HG03064 (cell line): ENCODE measurements at regions not wholly inside any gene's neighbourhood (a gene's known extent, or its start where the extent isn't known, plus 50 kb on each side); places are given as distances from the start of the nearest gene placed in this dataset.

Experiments used
- ATAC-seq: cut with Tn5 transposase; IDR thresholded peaks from one replicate; pipeline ENCODE4 v1.9.1; 2021; ENCODE audit warnings: low read depth; ENCODE audit not compliant: unreplicated experiment

- no peak for ATAC-seq
Measured at GRCh38 chr5:31137676-31138075, 55.8 kb upstream of the CDH6 start.

- ATAC-seq: no peak
Measured at GRCh38 chr5:31135542-31135941, 57.9 kb upstream of the CDH6 start.

- ATAC-seq: no peak
Measured at GRCh38 chr5:31133488-31133887, 60.0 kb upstream of the CDH6 start.

- no peak for ATAC-seq
Measured at GRCh38 chr5:31131381-31131891, 62.0 kb upstream of the CDH6 start.

GRCh38 chr5:31130676-31131075 is 62.8 kb upstream of the CDH6 start:
- ATAC-seq: no peak

GRCh38 chr5:31124651-31125305 is 68.7 kb upstream of the CDH6 start:
- ATAC-seq: no peak

GRCh38 chr5:31124026-31124425 is 69.5 kb upstream of the CDH6 start:
- ATAC-seq: no peak

- no peak for ATAC-seq
Measured at GRCh38 chr5:31122998-31123951, 70.2 kb upstream of the CDH6 start.

GRCh38 chr5:31121224-31121623 is 72.3 kb upstream of the CDH6 start:
- no peak for ATAC-seq

GRCh38 chr5:31120642-31120948 is 72.9 kb upstream of the CDH6 start:
- ATAC-seq: no peak

- no peak for ATAC-seq
Measured at GRCh38 chr5:31119938-31120641, 73.4 kb upstream of the CDH6 start.

- ATAC-seq: no peak
Measured at GRCh38 chr5:31116466-31117031, 76.9 kb upstream of the CDH6 start.

- ATAC-seq: no peak
Measured at GRCh38 chr5:31114817-31115216, 78.7 kb upstream of the CDH6 start.

GRCh38 chr5:31113666-31114350 is 79.7 kb upstream of the CDH6 start:
- ATAC-seq: no peak

- ATAC-seq: no peak
Measured at GRCh38 chr5:31113101-31113500, 80.4 kb upstream of the CDH6 start.

- no peak for ATAC-seq
Measured at GRCh38 chr5:31107091-31107518, 86.4 kb upstream of the CDH6 start.

GRCh38 chr5:31106691-31107090 is 86.8 kb upstream of the CDH6 start:
- ATAC-seq: no peak

- ATAC-seq: no peak
Measured at GRCh38 chr5:31106278-31106677, 87.2 kb upstream of the CDH6 start.

- no peak for ATAC-seq
Measured at GRCh38 chr5:31104775-31105174, 88.7 kb upstream of the CDH6 start.

- no peak for ATAC-seq
Measured at GRCh38 chr5:31100781-31101310, 92.6 kb upstream of the CDH6 start.
